ENCODE measurements at regions not wholly inside any gene's neighbourhood (a gene's known extent, or its start where the extent isn't known, plus 50 kb on each side); places are given as distances from the start of the nearest gene placed in this dataset.

- BruUV-seq (replicated peaks), result no TSS peak
Observed at GRCh38 chr14:64639340-64639821, 64.8 kb upstream of the PLEKHG3 start.

GRCh38 chr14:64640839-64641238 lies 63.4 kb upstream of the PLEKHG3 start:
- POLR2A ChIA-PET (ENCODE audit: low non-redundant PET), result no interaction called here

More at GRCh38 chr14:64639340-64639821, 64.8 kb upstream of the PLEKHG3 start:
- Histone ChIP-seq H3K4me1 (ENCODE audit: insufficient read depth, low read length, poor library complexity, severe bottlenecking) (peaks cover 31% of the 10 kb centered on the region), H3K36me3 (ENCODE audit: insufficient read depth, low read length, poor library complexity, severe bottlenecking) (no peaks in the 10 kb centered on the region), H3K9me3 (ENCODE audit: low read depth, low read length, poor library complexity, severe bottlenecking) (no peaks in the 10 kb centered on the region), H3K4me3 (ENCODE audit: low read depth, low read length, poor library complexity, severe bottlenecking) (no peak overlapping the region), H3K27ac (ENCODE audit: low read depth, low read length, poor library complexity, severe bottlenecking) (peak overlapping the region; percentile 58), H3K27me3 (replicated peaks; ENCODE audit: insufficient read depth, low read depth, low read length, poor library complexity) (no peaks in the 10 kb centered on the region)
- intact Hi-C loops (cut with micrococcal nuclease; ENCODE audit: unreplicated experiment), result loop anchor here (5.0 kb wide), 2 partner anchors 127 to 297 kb away; no protein-coding TSS in a partner anchor
- ChIA-PET CTCF (no interaction called here), POLR2A (ENCODE audit: low non-redundant PET) (no interaction called here)
- TF ChIP-seq EZH2 (IDR thresholded peaks at IDR 0.05; ENCODE audit: borderline replicate concordance, low read depth, low read length, poor library complexity, severe bottlenecking), result no peak
- TF ChIP-seq CTCF (conservative IDR thresholded peaks at IDR 0.05; ENCODE audit: low read depth, low read length), result no peak
- no peak for DNase-seq (ENCODE audit: low spot score)

GRCh38 chr14:64641760-64642159 lies 62.5 kb upstream of the PLEKHG3 start:
- Histone ChIP-seq H3K4me3 (ENCODE audit: low read depth, low read length, poor library complexity, severe bottlenecking) (no peak overlapping the region), H3K36me3 (ENCODE audit: insufficient read depth, low read length, poor library complexity, severe bottlenecking) (no peaks in the 10 kb centered on the region), H3K27me3 (replicated peaks; ENCODE audit: insufficient read depth, low read depth, low read length, poor library complexity) (no peaks in the 10 kb centered on the region), H3K9me3 (ENCODE audit: low read depth, low read length, poor library complexity, severe bottlenecking) (no peaks in the 10 kb centered on the region), H3K4me1 (ENCODE audit: insufficient read depth, low read length, poor library complexity, severe bottlenecking) (peaks cover 51% of the 10 kb centered on the region), H3K27ac (ENCODE audit: low read depth, low read length, poor library complexity, severe bottlenecking) (no peak overlapping the region)
- no peak for DNase-seq (ENCODE audit: low spot score)
- intact Hi-C loops (cut with micrococcal nuclease; ENCODE audit: unreplicated experiment), result no loop called here
- ChIA-PET CTCF (no interaction called here), POLR2A (ENCODE audit: low non-redundant PET) (no interaction called here)
- no peak for TF ChIP-seq CTCF (conservative IDR thresholded peaks at IDR 0.05; ENCODE audit: low read depth, low read length)
- no peak for TF ChIP-seq EZH2 (IDR thresholded peaks at IDR 0.05; ENCODE audit: borderline replicate concordance, low read depth, low read length, poor library complexity, severe bottlenecking)
- BruUV-seq (replicated peaks), result no TSS peak

More at GRCh38 chr14:64640839-64641238, 63.4 kb upstream of the PLEKHG3 start:
- intact Hi-C loops (cut with micrococcal nuclease; ENCODE audit: unreplicated experiment), result no loop called here
- no peak for DNase-seq (ENCODE audit: low spot score)
- CTCF ChIA-PET, result no interaction called here
- TF ChIP-seq CTCF (conservative IDR thresholded peaks at IDR 0.05; ENCODE audit: low read depth, low read length) (no peak), EZH2 (IDR thresholded peaks at IDR 0.05; ENCODE audit: borderline replicate concordance, low read depth, low read length, poor library complexity, severe bottlenecking) (no peak)
- peaks cover 43% of the 10 kb centered on the region for H3K4me1 ChIP-seq (ENCODE audit: insufficient read depth, low read length, poor library complexity, severe bottlenecking)
- no peaks in the 10 kb centered on the region for H3K36me3 ChIP-seq (ENCODE audit: insufficient read depth, low read length, poor library complexity, severe bottlenecking)
- H3K9me3 ChIP-seq (ENCODE audit: low read depth, low read length, poor library complexity, severe bottlenecking), result no peaks in the 10 kb centered on the region
- no peak overlapping the region for H3K4me3 ChIP-seq (ENCODE audit: low read depth, low read length, poor library complexity, severe bottlenecking)
- no TSS peak for BruUV-seq (replicated peaks)
- no peaks in the 10 kb centered on the region for H3K27me3 ChIP-seq (replicated peaks; ENCODE audit: insufficient read depth, low read depth, low read length, poor library complexity)
- no peak overlapping the region for H3K27ac ChIP-seq (ENCODE audit: low read depth, low read length, poor library complexity, severe bottlenecking)

Data from A673 (cell line).